Fibroblast of lung (primary cell): ENCODE measurements at regions not wholly inside any gene's neighbourhood (a gene's known extent, or its start where the extent isn't known, plus 50 kb on each side); places are given as distances from the start of the nearest gene placed in this dataset.

ENCODE experiments used
- DNase-seq, 2 donors: peaks; one replicate each; pipeline versions ENCODE4 v3.0.0 to v3.0.0-alpha.2; 2010; ENCODE audit warnings: low read depth in 2 of 2
- H2AFZ ChIP-seq: 2 replicates; pipeline ENCODE4 v1.5.1; 2012; ENCODE audit warnings: low read length, control low read depth, inconsistent platforms
- H3K27ac ChIP-seq: 2 replicates; pipeline ENCODE4 v1.5.1; 2011; ENCODE audit warnings: low read length, control low read depth; ENCODE audit not compliant: insufficient read depth
- H3K27me3 ChIP-seq: 2 replicates; pipeline ENCODE4 v1.5.1; 2011; ENCODE audit warnings: mild to moderate bottlenecking, low read length; ENCODE audit not compliant: control insufficient read depth, insufficient read depth
- H3K36me3 ChIP-seq: 2 replicates; pipeline ENCODE4 v1.5.1; 2011; ENCODE audit warnings: low read length; ENCODE audit not compliant: control insufficient read depth, insufficient read depth
- H3K4me1 ChIP-seq: 2 replicates; pipeline ENCODE4 v1.5.1; 2011; ENCODE audit warnings: low read length; ENCODE audit not compliant: control insufficient read depth, insufficient read depth; ENCODE audit errors: extremely low read depth
- H3K4me2 ChIP-seq: 2 replicates; pipeline ENCODE4 v1.5.1; 2011; ENCODE audit warnings: low read length, control low read depth; ENCODE audit not compliant: insufficient read depth; ENCODE audit errors: extremely low read depth
- H3K4me3 ChIP-seq, 4 experiments: fragments of 200-600 bp in 1 of 4; sonication (generic) in 1 of 4; replicated peaks in 1 of 4; 2 replicates each; pipeline ENCODE4 v1.5.1; 2011 to 2016; ENCODE audit warnings: low read length in 4 of 4, low read depth in 3 of 4, mild to moderate bottlenecking in 3 of 4, control low read depth in 2 of 4, inconsistent platforms in 1 of 4, mixed read lengths in 1 of 4; ENCODE audit not compliant: insufficient read depth in 1 of 4; ENCODE audit errors: control extremely low read depth in 1 of 4
- H3K79me2 ChIP-seq: 2 replicates; pipeline ENCODE4 v1.5.1; 2012; ENCODE audit warnings: mild to moderate bottlenecking, low read length, inconsistent platforms; ENCODE audit not compliant: control insufficient read depth, insufficient read depth
- H3K9ac ChIP-seq: 2 replicates; pipeline ENCODE4 v1.5.1; 2011; ENCODE audit warnings: mild to moderate bottlenecking, low read length, control low read depth; ENCODE audit not compliant: insufficient read depth
- H3K9me3 ChIP-seq: 2 replicates; pipeline ENCODE4 v1.5.1; 2012; ENCODE audit warnings: low read depth, low read length; ENCODE audit not compliant: control insufficient read depth, insufficient read depth
- H4K20me1 ChIP-seq: 2 replicates; pipeline ENCODE4 v1.5.1; 2011; ENCODE audit warnings: low read length; ENCODE audit not compliant: control insufficient read depth, insufficient read depth; ENCODE audit errors: extremely low read depth
- CTCF ChIP-seq, 2 donors: IDR thresholded peaks in 1 of 2; conservative IDR thresholded peaks in 1 of 2; 1 replicate in 1 of 2; 2 replicates in 1 of 2; pipeline ENCODE4 v1.5.1; 2011 to 2012; ENCODE audit warnings: low read length in 2 of 2, control low read depth in 1 of 2, inconsistent platforms in 1 of 2, low read depth in 1 of 2, mild to moderate bottlenecking in 1 of 2
- EZH2 ChIP-seq: IDR thresholded peaks from 2 replicates; pipeline ENCODE4 v1.5.1; 2012; ENCODE audit warnings: low read length, control low read depth, mild to moderate bottlenecking; ENCODE audit errors: missing control alignments

DNA sequence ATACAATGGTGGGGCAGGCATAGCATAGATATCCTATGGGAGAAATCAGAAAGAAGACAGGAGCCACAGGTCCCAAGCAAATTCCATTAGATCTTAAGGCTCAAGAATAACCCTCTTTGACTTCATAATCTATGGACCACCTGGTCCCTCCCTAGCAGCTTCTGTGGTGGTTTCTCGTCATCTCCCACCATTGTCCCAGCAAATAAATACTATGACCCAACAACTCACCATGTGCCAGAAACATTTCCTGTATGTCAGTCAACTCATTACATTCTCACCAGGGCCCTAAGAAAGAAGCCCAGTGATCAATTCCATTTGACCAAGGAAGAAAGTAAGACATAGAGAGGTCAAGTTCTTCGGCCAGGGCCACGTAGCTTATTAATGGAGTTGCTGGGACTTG lies 646.2 kb downstream of the VRK1 start:
- H3K4me3 ChIP-seq = no peak overlapping the region
- H3K36me3 ChIP-seq = no peaks in the 10 kb centered on the region
- H3K4me1 ChIP-seq = no peaks in the 10 kb centered on the region
- no peaks in the 10 kb centered on the region for H3K9me3 ChIP-seq
- no peak overlapping the region for H3K4me2 ChIP-seq
- TF ChIP-seq CTCF (conservative IDR thresholded peaks at IDR 0.05 in 1 of 2, IDR thresholded peaks at IDR 0.05 in 1 of 2; ENCODE audit: low read depth in 1 of 2, low read length in 2 of 2) (no peak), EZH2 (no peak)
- DNase-seq = no peak
- no peaks in the 10 kb centered on the region for H4K20me1 ChIP-seq
- H3K79me2 ChIP-seq = no peaks in the 10 kb centered on the region
- H3K27ac ChIP-seq = no peak overlapping the region
- H3K27me3 ChIP-seq = no peaks in the 10 kb centered on the region
- H2AFZ ChIP-seq = no peak overlapping the region
- H3K9ac ChIP-seq = no peak overlapping the region

DNA sequence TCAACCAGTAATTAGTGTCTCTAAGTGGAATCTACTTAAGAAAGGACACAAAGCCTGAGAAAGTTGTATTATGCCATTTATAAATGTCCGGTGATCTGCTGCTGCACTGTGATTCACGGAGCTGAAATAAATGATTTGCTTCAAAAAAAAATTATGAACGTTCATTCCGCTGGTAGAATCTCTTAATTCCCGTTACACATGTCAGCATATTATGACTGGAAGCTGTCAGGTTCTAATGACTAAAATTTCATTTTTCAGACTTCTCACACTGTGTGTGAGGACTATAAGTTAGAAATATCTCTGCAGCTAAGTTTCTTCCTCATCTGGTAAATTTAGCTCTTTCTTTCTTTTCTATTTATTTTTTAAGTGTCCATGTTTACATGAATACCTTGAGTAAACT lies 647.1 kb downstream of the VRK1 start:
- Histone ChIP-seq H3K9ac (no peak overlapping the region), H3K4me2 (no peak overlapping the region), H3K27ac (no peak overlapping the region), H2AFZ (no peak overlapping the region), H3K36me3 (no peaks in the 10 kb centered on the region), H3K9me3 (no peaks in the 10 kb centered on the region), H3K79me2 (no peaks in the 10 kb centered on the region), H3K4me1 (no peaks in the 10 kb centered on the region), H4K20me1 (no peaks in the 10 kb centered on the region), H3K4me3 (no peak overlapping the region), H3K27me3 (no peaks in the 10 kb centered on the region)
- no peak for DNase-seq
- no peak for TF ChIP-seq CTCF (conservative IDR thresholded peaks at IDR 0.05 in 1 of 2, IDR thresholded peaks at IDR 0.05 in 1 of 2; ENCODE audit: low read depth in 1 of 2, low read length in 2 of 2)
- no peak for TF ChIP-seq EZH2

GRCh38 chr14:97445367-97445766 lies 648.2 kb downstream of the VRK1 start:
- Histone ChIP-seq H2AFZ (no peak overlapping the region), H3K27me3 (no peaks in the 10 kb centered on the region)

More at GRCh38 chr14:97445367-97445766, 648.2 kb downstream of the VRK1 start:
- H3K79me2 ChIP-seq = no peaks in the 10 kb centered on the region
- H3K4me1 ChIP-seq = no peaks in the 10 kb centered on the region
- H3K4me2 ChIP-seq = no peak overlapping the region
- no peaks in the 10 kb centered on the region for H3K9me3 ChIP-seq
- no peak overlapping the region for H3K4me3 ChIP-seq
- no peaks in the 10 kb centered on the region for H3K36me3 ChIP-seq
- no peak overlapping the region for H3K9ac ChIP-seq
- no peak overlapping the region for H3K27ac ChIP-seq
- TF ChIP-seq EZH2 = no peak
- no peaks in the 10 kb centered on the region for H4K20me1 ChIP-seq
- no peak for DNase-seq
